ENCODE measurements at regions not wholly inside any gene's neighbourhood (a gene's known extent, or its start where the extent isn't known, plus 50 kb on each side); places are given as distances from the start of the nearest gene placed in this dataset.

- Histone ChIP-seq H3K27me3 (no peaks in the 10 kb centered on the region), H3K27ac (replicated peaks in 1 of 4) (no peak overlapping the region), H3K36me3 (no peaks in the 10 kb centered on the region), H3K9me3 (no peaks in the 10 kb centered on the region), H3K4me3 (no peak overlapping the region), H3K4me1 (no peaks in the 10 kb centered on the region)
- WGBS: 73% methylated on average over 3 of the region's 3 CpGs
- TF ChIP-seq POLR2A (IDR thresholded peaks at IDR 0.05; ENCODE audit: low read depth) (no peak), CTCF (IDR thresholded peaks at IDR 0.05) (no peak), EP300 (IDR thresholded peaks at IDR 0.05) (no peak), POLR2AphosphoS5 (IDR thresholded peaks at IDR 0.05) (no peak)
- intact Hi-C loops (cut with DNase I): no loop called here
- no peak for DNase-seq (ENCODE audit: extremely low spot score)
Observed at GRCh38 chr3:76661527-76662250, 378.2 kb upstream of the ROBO2 start.

- Histone ChIP-seq H3K36me3 (no peaks in the 10 kb centered on the region), H3K9me3 (no peaks in the 10 kb centered on the region), H3K27me3 (no peaks in the 10 kb centered on the region), H3K4me1 (no peaks in the 10 kb centered on the region), H3K27ac (replicated peaks in 1 of 4) (no peak overlapping the region), H3K4me3 (no peak overlapping the region)
- WGBS: 86% methylated on average over 3 of the region's 3 CpGs
- no peak for DNase-seq (ENCODE audit: extremely low spot score)
- intact Hi-C loops (cut with DNase I): no loop called here
- TF ChIP-seq EP300 (IDR thresholded peaks at IDR 0.05): no peak
- no peak for TF ChIP-seq CTCF (IDR thresholded peaks at IDR 0.05)
- no peak for TF ChIP-seq POLR2AphosphoS5 (IDR thresholded peaks at IDR 0.05)
- TF ChIP-seq POLR2A (IDR thresholded peaks at IDR 0.05; ENCODE audit: low read depth): no peak
Observed at GRCh38 chr3:76664816-76665215, 375.1 kb upstream of the ROBO2 start.

- no peaks in the 10 kb centered on the region for H3K9me3 ChIP-seq
- no peak for TF ChIP-seq POLR2A (IDR thresholded peaks at IDR 0.05; ENCODE audit: low read depth)
- no peak for TF ChIP-seq EP300 (IDR thresholded peaks at IDR 0.05)
- no peak for TF ChIP-seq CTCF (IDR thresholded peaks at IDR 0.05)
- TF ChIP-seq POLR2AphosphoS5 (IDR thresholded peaks at IDR 0.05): no peak
- intact Hi-C loops (cut with DNase I): no loop called here
- H3K27ac ChIP-seq (replicated peaks in 1 of 4): no peak overlapping the region
- H3K4me3 ChIP-seq: no peak overlapping the region
- no peak for DNase-seq (ENCODE audit: extremely low spot score)
- 94% methylated on average over 4 of the region's 4 CpGs for WGBS
- H3K36me3 ChIP-seq: no peaks in the 10 kb centered on the region
- H3K4me1 ChIP-seq: no peaks in the 10 kb centered on the region
- H3K27me3 ChIP-seq: no peaks in the 10 kb centered on the region
Observed at GRCh38 chr3:76668653-76669052, 371.2 kb upstream of the ROBO2 start.

GRCh38 chr3:76669322-76669721 is 370.6 kb upstream of the ROBO2 start:
- peaks cover 0 to 3% (median 0%) of the 10 kb centered on the region in 4 donors for H3K27me3 ChIP-seq
- H3K36me3 ChIP-seq: no peaks in the 10 kb centered on the region
- no peak overlapping the region for H3K27ac ChIP-seq (replicated peaks in 1 of 4)
- DNase-seq (ENCODE audit: extremely low spot score): no peak
- WGBS: 87% methylated on average over 5 of the region's 5 CpGs
- no peaks in the 10 kb centered on the region for H3K9me3 ChIP-seq
- TF ChIP-seq POLR2AphosphoS5 (IDR thresholded peaks at IDR 0.05): no peak
- TF ChIP-seq POLR2A (IDR thresholded peaks at IDR 0.05; ENCODE audit: low read depth): no peak
- no peak for TF ChIP-seq CTCF (IDR thresholded peaks at IDR 0.05)
- TF ChIP-seq EP300 (IDR thresholded peaks at IDR 0.05): no peak
- no peak overlapping the region for H3K4me3 ChIP-seq
- intact Hi-C loops (cut with DNase I): no loop called here
- H3K4me1 ChIP-seq: no peaks in the 10 kb centered on the region

GRCh38 chr3:76673171-76673570 is 366.7 kb upstream of the ROBO2 start:
- intact Hi-C loops (cut with DNase I): no loop called here
- Histone ChIP-seq H3K27ac (replicated peaks in 1 of 4) (no peak overlapping the region), H3K9me3 (no peaks in the 10 kb centered on the region), H3K27me3 (peaks cover 0 to 3% (median 0%) of the 10 kb centered on the region in 4 donors), H3K36me3 (no peaks in the 10 kb centered on the region), H3K4me1 (no peaks in the 10 kb centered on the region), H3K4me3 (no peak overlapping the region)
- WGBS: 55% methylated on average over 4 of the region's 4 CpGs
- TF ChIP-seq POLR2A (IDR thresholded peaks at IDR 0.05; ENCODE audit: low read depth): no peak
- no peak for TF ChIP-seq POLR2AphosphoS5 (IDR thresholded peaks at IDR 0.05)
- TF ChIP-seq CTCF (IDR thresholded peaks at IDR 0.05): no peak
- no peak for TF ChIP-seq EP300 (IDR thresholded peaks at IDR 0.05)
- DNase-seq (ENCODE audit: extremely low spot score): no peak

Measured in esophagus muscularis mucosa (tissue), 4 donors.